ENCODE measurements at regions not wholly inside any gene's neighbourhood (a gene's known extent, or its start where the extent isn't known, plus 50 kb on each side); places are given as distances from the start of the nearest gene placed in this dataset.
"Not testable (repeated sequence)": the region's sequence is repeated elsewhere in the genome, so short reads cannot be mapped to it uniquely, and the experiment has no call there.

- H3K27me3 ChIP-seq (ENCODE audit: insufficient read depth, low read length); H3K9me3 ChIP-seq (ENCODE audit: low read length); H2AFZ ChIP-seq (ENCODE audit: low read depth, low read length); H3K4me3 ChIP-seq (ENCODE audit: low read length); H3K36me3 ChIP-seq (ENCODE audit: insufficient read depth, low read length): not testable (repeated sequence)
- peaks cover 12% of the 10 kb centered on the region for H3K4me1 ChIP-seq (ENCODE audit: insufficient read depth, low read length)
These were observed 419.9 kb upstream of the DDI1 start for GRCh38 chr11:103616586-103616985.

GRCh38 chr11:103618528-103618927 lies 417.9 kb upstream of the DDI1 start:
- H3K4me1 ChIP-seq (ENCODE audit: insufficient read depth, low read length) = peaks cover 12% of the 10 kb centered on the region
- no peaks in the 10 kb centered on the region for H3K36me3 ChIP-seq (ENCODE audit: insufficient read depth, low read length)
- H3K27me3 ChIP-seq (ENCODE audit: insufficient read depth, low read length) = no peaks in the 10 kb centered on the region
- no peak overlapping the region for H2AFZ ChIP-seq (ENCODE audit: low read depth, low read length)
- H3K9me3 ChIP-seq (ENCODE audit: low read length) = no peaks in the 10 kb centered on the region
- H3K4me3 ChIP-seq (ENCODE audit: low read length) = no peak overlapping the region

GRCh38 chr11:103619480-103619879 lies 417.0 kb upstream of the DDI1 start:
- Histone ChIP-seq H3K27me3 (ENCODE audit: insufficient read depth, low read length) (no peaks in the 10 kb centered on the region), H3K36me3 (ENCODE audit: insufficient read depth, low read length) (no peaks in the 10 kb centered on the region), H3K4me1 (ENCODE audit: insufficient read depth, low read length) (peaks cover 12% of the 10 kb centered on the region), H3K4me3 (ENCODE audit: low read length) (no peak overlapping the region), H2AFZ (ENCODE audit: low read depth, low read length) (no peak overlapping the region), H3K9me3 (ENCODE audit: low read length) (no peaks in the 10 kb centered on the region)

- Histone ChIP-seq H3K4me1 (ENCODE audit: insufficient read depth, low read length) (peaks cover 14% of the 10 kb centered on the region), H3K36me3 (ENCODE audit: insufficient read depth, low read length) (no peaks in the 10 kb centered on the region), H3K4me3 (ENCODE audit: low read length) (no peak overlapping the region), H3K9me3 (ENCODE audit: low read length) (no peaks in the 10 kb centered on the region), H2AFZ (ENCODE audit: low read depth, low read length) (no peak overlapping the region), H3K27me3 (ENCODE audit: insufficient read depth, low read length) (no peaks in the 10 kb centered on the region)
These were observed 416.5 kb upstream of the DDI1 start for GRCh38 chr11:103619938-103620337.

- Histone ChIP-seq H3K27me3 (ENCODE audit: insufficient read depth, low read length) (no peaks in the 10 kb centered on the region), H3K36me3 (ENCODE audit: insufficient read depth, low read length) (no peaks in the 10 kb centered on the region), H3K4me3 (ENCODE audit: low read length) (no peak overlapping the region), H3K9me3 (ENCODE audit: low read length) (no peaks in the 10 kb centered on the region), H2AFZ (ENCODE audit: low read depth, low read length) (no peak overlapping the region), H3K4me1 (ENCODE audit: insufficient read depth, low read length) (peaks cover 28% of the 10 kb centered on the region)
These were observed 414.1 kb upstream of the DDI1 start for GRCh38 chr11:103622296-103622695.

- Histone ChIP-seq H3K27me3 (ENCODE audit: insufficient read depth, low read length) (no peaks in the 10 kb centered on the region), H3K4me1 (ENCODE audit: insufficient read depth, low read length) (peaks cover 30% of the 10 kb centered on the region), H3K9me3 (ENCODE audit: low read length) (no peaks in the 10 kb centered on the region), H3K36me3 (ENCODE audit: insufficient read depth, low read length) (no peaks in the 10 kb centered on the region), H2AFZ (ENCODE audit: low read depth, low read length) (no peak overlapping the region), H3K4me3 (ENCODE audit: low read length) (no peak overlapping the region)
These were observed 412.5 kb upstream of the DDI1 start for GRCh38 chr11:103623933-103624332.

- Histone ChIP-seq H3K4me1 (ENCODE audit: insufficient read depth, low read length) (peaks cover 24% of the 10 kb centered on the region), H3K9me3 (ENCODE audit: low read length) (no peaks in the 10 kb centered on the region), H3K36me3 (ENCODE audit: insufficient read depth, low read length) (no peaks in the 10 kb centered on the region), H2AFZ (ENCODE audit: low read depth, low read length) (peak overlapping the region; percentile 3), H3K27me3 (ENCODE audit: insufficient read depth, low read length) (no peaks in the 10 kb centered on the region), H3K4me3 (ENCODE audit: low read length) (no peak overlapping the region)
These were observed 411.5 kb upstream of the DDI1 start for GRCh38 chr11:103624708-103625623.

GRCh38 chr11:103625624-103625965 lies 410.8 kb upstream of the DDI1 start:
- peaks cover 22% of the 10 kb centered on the region for H3K4me1 ChIP-seq (ENCODE audit: insufficient read depth, low read length)

GRCh38 chr11:103628121-103628520 lies 408.3 kb upstream of the DDI1 start:
- no peaks in the 10 kb centered on the region for H3K9me3 ChIP-seq (ENCODE audit: low read length)
- H2AFZ ChIP-seq (ENCODE audit: low read depth, low read length) = no peak overlapping the region
- H3K4me3 ChIP-seq (ENCODE audit: low read length) = no peak overlapping the region
- H3K36me3 ChIP-seq (ENCODE audit: insufficient read depth, low read length) = no peaks in the 10 kb centered on the region
- no peaks in the 10 kb centered on the region for H3K27me3 ChIP-seq (ENCODE audit: insufficient read depth, low read length)
- H3K4me1 ChIP-seq (ENCODE audit: insufficient read depth, low read length) = peaks cover 21% of the 10 kb centered on the region

More at GRCh38 chr11:103625624-103625965, 410.8 kb upstream of the DDI1 start:
- Histone ChIP-seq H3K9me3 (ENCODE audit: low read length) (no peaks in the 10 kb centered on the region), H2AFZ (ENCODE audit: low read depth, low read length) (peak overlapping the region; percentile 3), H3K36me3 (ENCODE audit: insufficient read depth, low read length) (no peaks in the 10 kb centered on the region), H3K27me3 (ENCODE audit: insufficient read depth, low read length) (no peaks in the 10 kb centered on the region), H3K4me3 (ENCODE audit: low read length) (no peak overlapping the region)

- peaks cover 16% of the 10 kb centered on the region for H3K4me1 ChIP-seq (ENCODE audit: insufficient read depth, low read length)
- no peak overlapping the region for H2AFZ ChIP-seq (ENCODE audit: low read depth, low read length)
- H3K36me3 ChIP-seq (ENCODE audit: insufficient read depth, low read length) = no peaks in the 10 kb centered on the region
- no peaks in the 10 kb centered on the region for H3K27me3 ChIP-seq (ENCODE audit: insufficient read depth, low read length)
- no peaks in the 10 kb centered on the region for H3K9me3 ChIP-seq (ENCODE audit: low read length)
- H3K4me3 ChIP-seq (ENCODE audit: low read length) = no peak overlapping the region
These were observed 404.6 kb upstream of the DDI1 start for GRCh38 chr11:103631841-103632240.

- no peak overlapping the region for H3K4me3 ChIP-seq (ENCODE audit: low read length)
- no peaks in the 10 kb centered on the region for H3K27me3 ChIP-seq (ENCODE audit: insufficient read depth, low read length)
These were observed 403.2 kb upstream of the DDI1 start for GRCh38 chr11:103633068-103633788.

GRCh38 chr11:103633819-103634590 lies 402.4 kb upstream of the DDI1 start:
- Histone ChIP-seq H2AFZ (ENCODE audit: low read depth, low read length) (no peak overlapping the region), H3K4me3 (ENCODE audit: low read length) (no peak overlapping the region), H3K9me3 (ENCODE audit: low read length) (no peaks in the 10 kb centered on the region), H3K4me1 (ENCODE audit: insufficient read depth, low read length) (peaks cover 23% of the 10 kb centered on the region), H3K27me3 (ENCODE audit: insufficient read depth, low read length) (no peaks in the 10 kb centered on the region), H3K36me3 (ENCODE audit: insufficient read depth, low read length) (no peaks in the 10 kb centered on the region)

More at GRCh38 chr11:103633068-103633788, 403.2 kb upstream of the DDI1 start:
- Histone ChIP-seq H3K4me1 (ENCODE audit: insufficient read depth, low read length) (peaks cover 23% of the 10 kb centered on the region), H2AFZ (ENCODE audit: low read depth, low read length) (no peak overlapping the region), H3K36me3 (ENCODE audit: insufficient read depth, low read length) (no peaks in the 10 kb centered on the region), H3K9me3 (ENCODE audit: low read length) (no peaks in the 10 kb centered on the region)

- Histone ChIP-seq H2AFZ (ENCODE audit: low read depth, low read length) (no peak overlapping the region), H3K36me3 (ENCODE audit: insufficient read depth, low read length) (no peaks in the 10 kb centered on the region), H3K9me3 (ENCODE audit: low read length) (no peaks in the 10 kb centered on the region), H3K4me3 (ENCODE audit: low read length) (no peak overlapping the region), H3K4me1 (ENCODE audit: insufficient read depth, low read length) (peaks cover 23% of the 10 kb centered on the region), H3K27me3 (ENCODE audit: insufficient read depth, low read length) (no peaks in the 10 kb centered on the region)
These were observed 400.2 kb upstream of the DDI1 start for GRCh38 chr11:103636232-103636631.
